GM12878 (cell line): ENCODE measurements at regions not wholly inside any gene's neighbourhood (a gene's known extent, or its start where the extent isn't known, plus 50 kb on each side); places are given as distances from the start of the nearest gene placed in this dataset.

ENCODE experiments used
- ATAC-seq: fragments of 200-7000 bp; cut with Tn5 transposase; 3 replicates; pipeline ENCODE4 v1.9.1; 2020; ENCODE audit warnings: mild to moderate bottlenecking, moderate library complexity
- BruUV-seq: library from RNA; stranded (reverse); fragments of 400-500 nt; replicated peaks from 2 replicates; lab custom pipeline; 2021; lab: Mats Ljungman, UMichigan
- CTCF ChIA-PET: fragments of 300-600 bp; sonication (Branson Sonifier 250); formaldehyde crosslinking; extraction: SDS; loops from one replicate; lab custom pipeline; 2021; ENCODE audit warnings: inconsistent platforms; lab: Yijun Ruan, JAX
- POLR2A ChIA-PET: fragments of 350-600 bp; formaldehyde crosslinking; extraction: SDS; loops from one replicate; lab custom pipeline; 2021; ENCODE audit warnings: inconsistent platforms; lab: Charles Lee
- RAD21 ChIA-PET: fragments of 300-600 bp; sonication (Branson Sonifier 250); formaldehyde crosslinking; loops from one replicate; lab custom pipeline; 2023; ENCODE audit warnings: antibody characterized with exemption; ENCODE audit not compliant: unreplicated experiment; lab: Charles Lee
- SMC1A ChIA-PET: fragments of 300-600 bp; sonication (Branson Sonifier 250); formaldehyde crosslinking; loops from one replicate; lab custom pipeline; 2023; ENCODE audit not compliant: unreplicated experiment, uncharacterized antibody; lab: Charles Lee
- DNase-seq: peaks from one replicate; pipeline ENCODE4 v3.0.0-alpha.2; 2011; ENCODE audit warnings: low read depth, low spot score
- FAIRE-seq: peaks from 3 replicates; lab custom pipeline; 2011; peaks lifted over from hg19 to GRCh38; lab: Jason Lieb, UNC
- H2AFZ ChIP-seq: 2 replicates; pipeline ENCODE4 v1.6.0; 2011; ENCODE audit warnings: low read depth, low read length, control low read depth; ENCODE audit not compliant: control insufficient read depth
- H3K27ac ChIP-seq: 2 replicates; pipeline ENCODE4 v1.5.1; 2011; ENCODE audit warnings: control low read depth; ENCODE audit not compliant: control insufficient read depth, insufficient read depth
- H3K27me3 ChIP-seq, 2 experiments: replicated peaks in 1 of 2; 2 replicates each; pipeline versions ENCODE4 v1.6.0 to v1.6.1; 2011; ENCODE audit warnings: low read length in 1 of 2; ENCODE audit not compliant: control insufficient read depth in 2 of 2, insufficient read depth in 2 of 2
- H3K36me3 ChIP-seq, 2 experiments: 2 replicates each; pipeline ENCODE4 v1.5.1; 2011; ENCODE audit warnings: low read length in 1 of 2; ENCODE audit not compliant: control insufficient read depth in 2 of 2, insufficient read depth in 2 of 2
- H3K4me1 ChIP-seq: 2 replicates; pipeline ENCODE4 v1.6.1; 2011; ENCODE audit warnings: mild to moderate bottlenecking, low read length, moderate library complexity, mixed read lengths; ENCODE audit not compliant: control insufficient read depth, insufficient read depth
- H3K4me2 ChIP-seq: 2 replicates; pipeline ENCODE4 v1.6.0; 2011; ENCODE audit warnings: control low read depth; ENCODE audit not compliant: control insufficient read depth, insufficient read depth
- H3K4me3 ChIP-seq: fragments of 200-600 bp; sonication (generic); 2 replicates; pipeline ENCODE4 v1.5.1; 2016
- H3K79me2 ChIP-seq: 2 replicates; pipeline ENCODE4 v1.6.0; 2011; ENCODE audit warnings: low read length; ENCODE audit not compliant: control insufficient read depth, insufficient read depth
- H3K9ac ChIP-seq: 2 replicates; pipeline ENCODE4 v1.8.0; 2011; ENCODE audit warnings: low read length, control low read depth, mixed read lengths; ENCODE audit not compliant: control insufficient read depth, insufficient read depth
- H3K9me3 ChIP-seq: replicated peaks from 3 replicates; pipeline ENCODE4 v1.5.1; 2011; ENCODE audit warnings: mild to moderate bottlenecking, low read length; ENCODE audit not compliant: control insufficient read depth, insufficient read depth
- H4K20me1 ChIP-seq: 2 replicates; pipeline ENCODE4 v1.6.0; 2011; ENCODE audit not compliant: control insufficient read depth, insufficient read depth
- CHD2 ChIP-seq: IDR thresholded peaks from 2 replicates; pipeline ENCODE4 v1.6.1; 2011; ENCODE audit warnings: low read depth, low read length, improper control_type of control experiment, borderline replicate concordance
- FOXK2 ChIP-seq: fragments of 450-650 bp; IDR thresholded peaks from 2 replicates; pipeline ENCODE4 v1.6.1; 2017; ENCODE audit warnings: mild to moderate bottlenecking, moderate library complexity
- GABPA ChIP-seq: IDR thresholded peaks from 2 replicates; pipeline ENCODE4 v1.6.1; 2014; ENCODE audit warnings: antibody characterized with exemption, low read depth, mild to moderate bottlenecking, inconsistent platforms
- HDGF ChIP-seq: fragments of 450-650 bp; IDR thresholded peaks from 2 replicates; pipeline ENCODE4 v1.6.1; 2016; ENCODE audit warnings: antibody characterized with exemption
- KAT2A ChIP-seq: conservative IDR thresholded peaks from 2 replicates; pipeline ENCODE4 v1.6.1; 2011; ENCODE audit warnings: low read depth, low read length; ENCODE audit not compliant: control insufficient read depth
- LARP7 ChIP-seq: fragments of 450-650 bp; IDR thresholded peaks from 2 replicates; pipeline ENCODE4 v1.6.1; 2017; ENCODE audit warnings: mild to moderate bottlenecking
- MTA3 ChIP-seq: IDR thresholded peaks from 2 replicates; pipeline ENCODE4 v1.6.1; 2012; ENCODE audit warnings: low read length, inconsistent platforms, borderline replicate concordance
- MYB ChIP-seq: fragments of 150-350 bp; IDR thresholded peaks from 2 replicates; pipeline ENCODE4 v1.6.1; 2014; ENCODE audit warnings: mild to moderate bottlenecking, low read depth, low read length, borderline replicate concordance
- NBN ChIP-seq: fragments of 450-650 bp; IDR thresholded peaks from 2 replicates; pipeline ENCODE4 v1.6.1; 2016
- RELA ChIP-seq: fragments of 450-650 bp; IDR thresholded peaks from 2 replicates; pipeline ENCODE4 v1.8.0; 2014; ENCODE audit warnings: borderline replicate concordance; ENCODE audit not compliant: partially characterized antibody
- RFX5 ChIP-seq: IDR thresholded peaks from 2 replicates; pipeline ENCODE4 v1.6.1; 2011; ENCODE audit warnings: low read depth, low read length, improper control_type of control experiment
- SIX5 ChIP-seq: IDR thresholded peaks from 2 replicates; pipeline ENCODE4 v1.6.1; 2011; ENCODE audit warnings: mild to moderate bottlenecking, low read depth, low read length, moderate library complexity; ENCODE audit not compliant: severe bottlenecking
- SMAD1 ChIP-seq: fragments of 450-650 bp; IDR thresholded peaks from 2 replicates; pipeline ENCODE4 v1.6.1; 2018; ENCODE audit warnings: mild to moderate bottlenecking, low read depth; ENCODE audit not compliant: partially characterized antibody
- SMAD5 ChIP-seq: IDR thresholded peaks from 2 replicates; pipeline ENCODE4 v1.6.1; 2016; ENCODE audit warnings: antibody characterized with exemption, low read depth
- SPI1 ChIP-seq: IDR thresholded peaks from 2 replicates; pipeline ENCODE4 v1.6.1; 2011; ENCODE audit warnings: low read depth, mild to moderate bottlenecking, low read length, moderate library complexity, borderline replicate concordance; ENCODE audit not compliant: insufficient read depth
- SREBF2 ChIP-seq: IDR thresholded peaks from 2 replicates; pipeline ENCODE4 v1.6.1; 2012; ENCODE audit warnings: mild to moderate bottlenecking, low read length
- YY1 ChIP-seq: IDR thresholded peaks from 2 replicates; pipeline ENCODE4 v1.6.1; 2011; ENCODE audit warnings: low read depth, mild to moderate bottlenecking, low read length
- WGBS: methylation state at CpG from one replicate; pipeline ENCODE4 v1.1.6; 2016; ENCODE audit warnings: low lambda C conversion rate; ENCODE audit not compliant: insufficient replicate concordance, insufficient coverage; ENCODE audit errors: missing lambda C conversion rate; 5-methylcytosine and 5-hydroxymethylcytosine counted together
- in situ Hi-C: fragments of 300-500 bp; cut with MboI; formaldehyde crosslinking; loops from 9 replicates; pipeline ENCODE4 v1.14.3; 2018; ENCODE audit warnings: mixed read lengths
- intact Hi-C: fragments of 100-400 bp; cut with micrococcal nuclease; formaldehyde crosslinking; loops from one replicate; pipeline ENCODE4 v1.14.2; 2022; ENCODE audit not compliant: unreplicated experiment
- TF ChIP-seq, protein P1 (sequence below): fragments of 450-650 bp; IDR thresholded peaks from 2 replicates; pipeline ENCODE4 v1.6.1; 2017; ENCODE audit warnings: mild to moderate bottlenecking, moderate library complexity
- TF ChIP-seq, protein P2 (sequence below), 3 experiments: IDR thresholded peaks in 2 of 3; conservative IDR thresholded peaks in 1 of 3; 2 replicates each; pipeline ENCODE4 v1.5.1; 2011; ENCODE audit warnings: low read depth in 3 of 3, low read length in 3 of 3, mild to moderate bottlenecking in 3 of 3, control low read depth in 2 of 3, moderate library complexity in 2 of 3, inconsistent platforms in 1 of 3, mixed read lengths in 1 of 3; ENCODE audit not compliant: control insufficient read depth in 2 of 3, insufficient read depth in 1 of 3; ENCODE audit errors: extremely low read depth in 1 of 3

DNA sequence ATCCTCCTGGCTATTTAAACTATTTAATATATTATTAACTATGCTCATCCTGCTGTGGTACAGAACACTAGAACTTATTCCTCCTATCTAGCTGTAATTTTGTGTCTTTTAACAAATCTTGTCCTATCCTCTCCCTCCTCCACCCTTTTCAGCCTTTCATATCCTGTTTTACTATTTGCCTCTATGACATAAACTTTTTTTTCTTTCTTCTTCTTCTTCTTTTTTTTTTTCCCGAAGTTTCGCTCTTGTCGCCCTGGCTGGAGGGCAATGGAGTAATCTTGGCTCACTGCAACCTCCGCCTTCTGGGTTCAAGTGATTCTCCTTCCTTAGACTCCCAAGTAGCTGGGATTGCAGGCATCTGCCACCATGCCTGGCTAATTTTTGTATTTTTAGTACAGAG is 201.5 kb downstream of the LPIN1 start:
- H3K9ac ChIP-seq: no peak overlapping the region
- no peak for FAIRE-seq
- H3K79me2 ChIP-seq: no peaks in the 10 kb centered on the region; the same call in none of the 2 replicates
- POLR2A ChIA-PET: interaction anchor here (0.6 kb wide), 1 partner anchor 84 kb away, joined by 6 read pairs; no protein-coding TSS in a partner anchor
- intact Hi-C loops: loop anchor here (5.0 to 10.0 kb wide), 2 partner anchors 124 to 347 kb away; no protein-coding TSS in a partner anchor
- peaks cover 0 to 4% of the 10 kb centered on the region in 2 experiments; a peak in 2 of 4 replicates for H3K36me3 ChIP-seq
- no peak for TF ChIP-seq FOXK2
- TF ChIP-seq SMAD1: no peak
- TF ChIP-seq SIX5: no peak
- TF ChIP-seq GABPA: no peak
- TF ChIP-seq LARP7: no peak
- no peak for TF ChIP-seq MTA3
- TF ChIP-seq SMAD5: no peak
- no peak for TF ChIP-seq NBN
- TF ChIP-seq, protein P1, sequence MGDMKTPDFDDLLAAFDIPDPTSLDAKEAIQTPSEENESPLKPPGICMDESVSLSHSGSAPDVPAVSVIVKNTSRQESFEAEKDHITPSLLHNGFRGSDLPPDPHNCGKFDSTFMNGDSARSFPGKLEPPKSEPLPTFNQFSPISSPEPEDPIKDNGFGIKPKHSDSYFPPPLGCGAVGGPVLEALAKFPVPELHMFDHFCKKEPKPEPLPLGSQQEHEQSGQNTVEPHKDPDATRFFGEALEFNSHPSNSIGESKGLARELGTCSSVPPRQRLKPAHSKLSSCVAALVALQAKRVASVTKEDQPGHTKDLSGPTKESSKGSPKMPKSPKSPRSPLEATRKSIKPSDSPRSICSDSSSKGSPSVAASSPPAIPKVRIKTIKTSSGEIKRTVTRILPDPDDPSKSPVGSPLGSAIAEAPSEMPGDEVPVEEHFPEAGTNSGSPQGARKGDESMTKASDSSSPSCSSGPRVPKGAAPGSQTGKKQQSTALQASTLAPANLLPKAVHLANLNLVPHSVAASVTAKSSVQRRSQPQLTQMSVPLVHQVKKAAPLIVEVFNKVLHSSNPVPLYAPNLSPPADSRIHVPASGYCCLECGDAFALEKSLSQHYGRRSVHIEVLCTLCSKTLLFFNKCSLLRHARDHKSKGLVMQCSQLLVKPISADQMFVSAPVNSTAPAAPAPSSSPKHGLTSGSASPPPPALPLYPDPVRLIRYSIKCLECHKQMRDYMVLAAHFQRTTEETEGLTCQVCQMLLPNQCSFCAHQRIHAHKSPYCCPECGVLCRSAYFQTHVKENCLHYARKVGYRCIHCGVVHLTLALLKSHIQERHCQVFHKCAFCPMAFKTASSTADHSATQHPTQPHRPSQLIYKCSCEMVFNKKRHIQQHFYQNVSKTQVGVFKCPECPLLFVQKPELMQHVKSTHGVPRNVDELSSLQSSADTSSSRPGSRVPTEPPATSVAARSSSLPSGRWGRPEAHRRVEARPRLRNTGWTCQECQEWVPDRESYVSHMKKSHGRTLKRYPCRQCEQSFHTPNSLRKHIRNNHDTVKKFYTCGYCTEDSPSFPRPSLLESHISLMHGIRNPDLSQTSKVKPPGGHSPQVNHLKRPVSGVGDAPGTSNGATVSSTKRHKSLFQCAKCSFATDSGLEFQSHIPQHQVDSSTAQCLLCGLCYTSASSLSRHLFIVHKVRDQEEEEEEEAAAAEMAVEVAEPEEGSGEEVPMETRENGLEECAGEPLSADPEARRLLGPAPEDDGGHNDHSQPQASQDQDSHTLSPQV: no peak
- TF ChIP-seq, protein P2, sequence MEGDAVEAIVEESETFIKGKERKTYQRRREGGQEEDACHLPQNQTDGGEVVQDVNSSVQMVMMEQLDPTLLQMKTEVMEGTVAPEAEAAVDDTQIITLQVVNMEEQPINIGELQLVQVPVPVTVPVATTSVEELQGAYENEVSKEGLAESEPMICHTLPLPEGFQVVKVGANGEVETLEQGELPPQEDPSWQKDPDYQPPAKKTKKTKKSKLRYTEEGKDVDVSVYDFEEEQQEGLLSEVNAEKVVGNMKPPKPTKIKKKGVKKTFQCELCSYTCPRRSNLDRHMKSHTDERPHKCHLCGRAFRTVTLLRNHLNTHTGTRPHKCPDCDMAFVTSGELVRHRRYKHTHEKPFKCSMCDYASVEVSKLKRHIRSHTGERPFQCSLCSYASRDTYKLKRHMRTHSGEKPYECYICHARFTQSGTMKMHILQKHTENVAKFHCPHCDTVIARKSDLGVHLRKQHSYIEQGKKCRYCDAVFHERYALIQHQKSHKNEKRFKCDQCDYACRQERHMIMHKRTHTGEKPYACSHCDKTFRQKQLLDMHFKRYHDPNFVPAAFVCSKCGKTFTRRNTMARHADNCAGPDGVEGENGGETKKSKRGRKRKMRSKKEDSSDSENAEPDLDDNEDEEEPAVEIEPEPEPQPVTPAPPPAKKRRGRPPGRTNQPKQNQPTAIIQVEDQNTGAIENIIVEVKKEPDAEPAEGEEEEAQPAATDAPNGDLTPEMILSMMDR (IDR thresholded peaks at IDR 0.05 in 2 of 3, conservative IDR thresholded peaks at IDR 0.05 in 1 of 3; ENCODE audit: control insufficient read depth in 2 of 3, extremely low read depth in 1 of 3, insufficient read depth in 1 of 3, low read depth in 3 of 3, low read length in 3 of 3): no peak
- TF ChIP-seq CHD2: no peak
- TF ChIP-seq RFX5: no peak
- TF ChIP-seq HDGF: no peak
- TF ChIP-seq SREBF2: no peak
- no peak for TF ChIP-seq YY1
- TF ChIP-seq MYB: no peak
- TF ChIP-seq KAT2A: no peak
- no peak for TF ChIP-seq RELA
- TF ChIP-seq SPI1: no peak
- TF ChIP-seq, all 136 proteins: peak for 0
- WGBS: 100% methylated on average over 2 of the region's 4 CpGs
- Histone ChIP-seq H3K27me3 (no peaks in the 10 kb centered on the region), H3K27ac (no peak overlapping the region), H3K4me2 (no peak overlapping the region), H3K4me1 (peaks cover 13% of the 10 kb centered on the region), H3K4me3 (no peak overlapping the region), H2AFZ (no peak overlapping the region), H3K9me3 (peaks cover 7% of the 10 kb centered on the region; the same call in 2 of the 3 replicates), H4K20me1 (no peaks in the 10 kb centered on the region; the same call in 1 of the 2 replicates)
- ATAC-seq: no peak
- BruUV-seq: no TSS peak
- in situ Hi-C loops: no loop called here
- ChIA-PET RAD21 (interaction anchor here (1.0 kb wide), 1 partner anchor 78 kb away, joined by 4 read pairs; no protein-coding TSS in a partner anchor), SMC1A (interaction anchor here (1.0 to 1.1 kb wide), 2 partner anchors 26 to 85 kb away, joined by 3 read pairs; no protein-coding TSS in a partner anchor), CTCF (interaction anchor here (0.7 to 1.2 kb wide), 2 partner anchors 20 to 1617 kb away, joined by 3 read pairs; no protein-coding TSS in a partner anchor)
- DNase-seq: no peak
